ENCODE measurements at regions not wholly inside any gene's neighbourhood (a gene's known extent, or its start where the extent isn't known, plus 50 kb on each side); places are given as distances from the start of the nearest gene placed in this dataset.

DNA sequence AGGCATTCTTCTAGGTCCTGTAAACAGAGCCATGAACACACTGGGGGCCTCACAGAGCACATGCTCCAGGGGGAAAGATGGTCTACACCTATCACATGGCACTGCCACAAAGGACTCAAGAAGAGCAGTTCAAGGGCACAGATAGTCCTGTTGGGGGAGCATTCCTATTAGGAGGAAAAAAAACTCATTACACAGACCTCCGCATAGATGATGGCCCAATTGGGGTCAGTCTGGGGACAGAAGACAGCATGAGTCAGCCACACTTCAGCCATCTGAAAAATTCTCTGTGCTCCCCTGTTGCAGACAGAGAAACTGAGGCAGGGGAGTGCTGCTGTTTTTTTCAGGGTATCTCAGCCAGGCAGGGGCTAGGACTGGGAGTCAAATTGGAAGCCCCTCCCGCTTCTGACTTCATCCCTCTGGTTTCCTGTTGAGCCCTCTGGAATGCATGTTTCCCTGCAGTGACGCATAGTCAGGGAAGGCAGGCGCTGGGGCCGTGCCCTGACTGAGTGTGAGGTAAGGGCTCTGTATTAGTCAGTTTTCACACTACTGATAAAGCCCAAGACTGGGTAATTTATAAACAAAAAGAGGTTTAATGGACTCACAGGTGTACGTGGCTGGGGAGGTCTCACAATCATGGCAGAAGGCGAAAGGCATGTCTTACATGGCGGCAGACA lies 67.9 kb downstream of the RHOB start:
- TF ChIP-seq MYC (IDR thresholded peaks at IDR 0.05; ENCODE audit: low read depth, low read length): no peak
- no peak for TF ChIP-seq POLR2A (IDR thresholded peaks at IDR 0.05; ENCODE audit: extremely low read depth, insufficient read length)
- TF ChIP-seq, protein P1, sequence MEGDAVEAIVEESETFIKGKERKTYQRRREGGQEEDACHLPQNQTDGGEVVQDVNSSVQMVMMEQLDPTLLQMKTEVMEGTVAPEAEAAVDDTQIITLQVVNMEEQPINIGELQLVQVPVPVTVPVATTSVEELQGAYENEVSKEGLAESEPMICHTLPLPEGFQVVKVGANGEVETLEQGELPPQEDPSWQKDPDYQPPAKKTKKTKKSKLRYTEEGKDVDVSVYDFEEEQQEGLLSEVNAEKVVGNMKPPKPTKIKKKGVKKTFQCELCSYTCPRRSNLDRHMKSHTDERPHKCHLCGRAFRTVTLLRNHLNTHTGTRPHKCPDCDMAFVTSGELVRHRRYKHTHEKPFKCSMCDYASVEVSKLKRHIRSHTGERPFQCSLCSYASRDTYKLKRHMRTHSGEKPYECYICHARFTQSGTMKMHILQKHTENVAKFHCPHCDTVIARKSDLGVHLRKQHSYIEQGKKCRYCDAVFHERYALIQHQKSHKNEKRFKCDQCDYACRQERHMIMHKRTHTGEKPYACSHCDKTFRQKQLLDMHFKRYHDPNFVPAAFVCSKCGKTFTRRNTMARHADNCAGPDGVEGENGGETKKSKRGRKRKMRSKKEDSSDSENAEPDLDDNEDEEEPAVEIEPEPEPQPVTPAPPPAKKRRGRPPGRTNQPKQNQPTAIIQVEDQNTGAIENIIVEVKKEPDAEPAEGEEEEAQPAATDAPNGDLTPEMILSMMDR (IDR thresholded peaks at IDR 0.05; ENCODE audit: low read depth, low read length): no peak
- TF ChIP-seq, protein P2, sequence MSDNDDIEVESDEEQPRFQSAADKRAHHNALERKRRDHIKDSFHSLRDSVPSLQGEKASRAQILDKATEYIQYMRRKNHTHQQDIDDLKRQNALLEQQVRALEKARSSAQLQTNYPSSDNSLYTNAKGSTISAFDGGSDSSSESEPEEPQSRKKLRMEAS (IDR thresholded peaks at IDR 0.05; ENCODE audit: low read depth, low read length): no peak
- no peak overlapping the region for H3K4me3 ChIP-seq (ENCODE audit: low read depth, low read length)
- DNase-seq (ENCODE audit: low read depth): no peak

DNA sequence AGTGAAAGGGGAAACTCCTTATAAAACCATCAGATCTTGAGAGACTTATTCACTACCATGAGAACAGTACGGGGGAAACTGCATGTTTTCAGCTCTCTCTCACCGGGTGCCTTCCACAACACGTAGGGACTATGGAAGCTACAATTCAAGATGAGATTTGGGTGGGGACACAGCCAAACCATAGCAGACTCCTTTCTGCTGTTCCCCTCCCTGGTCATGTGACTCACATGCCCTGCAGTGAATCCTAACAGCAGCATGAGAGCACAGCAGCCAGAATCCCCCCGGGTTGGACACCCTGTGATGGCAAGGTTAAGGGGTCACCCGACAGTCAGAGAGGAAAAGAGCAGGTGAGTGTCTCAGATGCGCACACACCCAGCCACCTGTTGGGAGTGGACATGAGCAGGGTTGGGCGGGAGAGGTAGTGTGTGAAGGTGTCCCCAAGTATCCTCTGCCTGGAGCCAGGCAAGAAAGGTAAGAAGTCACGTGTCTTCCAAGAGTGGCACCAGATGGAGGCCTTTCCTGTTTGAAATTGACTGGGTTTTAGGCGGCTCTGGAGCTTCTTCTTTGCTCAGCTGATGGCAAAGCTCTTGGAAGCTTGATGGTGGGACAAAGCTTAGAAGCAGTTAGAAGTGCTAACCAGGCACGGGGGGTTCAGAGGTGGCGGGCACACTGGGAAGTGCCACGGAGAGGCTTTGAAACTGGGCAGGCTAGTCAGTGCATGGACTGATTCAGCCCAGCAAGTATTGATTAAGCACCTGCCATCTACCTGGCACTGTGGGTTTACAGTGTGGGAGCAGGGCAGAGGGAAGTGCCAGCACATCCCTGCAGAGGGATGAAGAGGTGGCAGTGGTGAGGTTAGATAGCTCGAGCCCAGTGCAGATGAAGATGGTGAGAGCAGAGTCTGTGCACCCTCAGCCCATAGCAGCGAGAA lies 68.7 kb downstream of the RHOB start:
- TF ChIP-seq, protein P2 (IDR thresholded peaks at IDR 0.05; ENCODE audit: low read depth, low read length): no peak
- TF ChIP-seq POLR2A (IDR thresholded peaks at IDR 0.05; ENCODE audit: extremely low read depth, insufficient read length): no peak
- TF ChIP-seq, protein P1 (IDR thresholded peaks at IDR 0.05; ENCODE audit: low read depth, low read length): no peak
- no peak for TF ChIP-seq MYC (IDR thresholded peaks at IDR 0.05; ENCODE audit: low read depth, low read length)
- no peak for DNase-seq (ENCODE audit: low read depth)
- H3K4me3 ChIP-seq (ENCODE audit: low read depth, low read length): no peak overlapping the region

DNA sequence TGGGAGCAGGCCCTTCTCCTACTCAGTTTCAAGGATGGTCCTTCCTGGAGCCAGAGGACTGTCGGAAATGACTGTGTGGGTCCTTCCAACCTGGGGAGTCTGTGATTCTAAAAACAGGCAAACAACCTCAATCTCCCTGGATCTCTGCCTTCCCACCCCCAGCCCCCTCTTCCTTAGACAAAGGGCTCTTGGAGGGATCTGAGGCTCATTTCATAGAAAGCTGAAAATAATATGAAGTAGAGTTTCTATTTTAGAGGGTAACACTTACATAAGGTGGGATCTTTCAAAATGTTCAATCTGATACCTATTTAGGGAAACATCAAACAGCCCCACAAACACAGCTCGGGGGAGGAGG lies 69.4 kb downstream of the RHOB start:
- no peak overlapping the region for H3K4me3 ChIP-seq (ENCODE audit: low read depth, low read length)
- TF ChIP-seq, protein P2 (IDR thresholded peaks at IDR 0.05; ENCODE audit: low read depth, low read length): no peak
- TF ChIP-seq POLR2A (IDR thresholded peaks at IDR 0.05; ENCODE audit: extremely low read depth, insufficient read length) (no peak), MYC (IDR thresholded peaks at IDR 0.05; ENCODE audit: low read depth, low read length) (no peak)
- TF ChIP-seq, protein P1 (IDR thresholded peaks at IDR 0.05; ENCODE audit: low read depth, low read length): no peak
- no peak for DNase-seq (ENCODE audit: low read depth)

DNA sequence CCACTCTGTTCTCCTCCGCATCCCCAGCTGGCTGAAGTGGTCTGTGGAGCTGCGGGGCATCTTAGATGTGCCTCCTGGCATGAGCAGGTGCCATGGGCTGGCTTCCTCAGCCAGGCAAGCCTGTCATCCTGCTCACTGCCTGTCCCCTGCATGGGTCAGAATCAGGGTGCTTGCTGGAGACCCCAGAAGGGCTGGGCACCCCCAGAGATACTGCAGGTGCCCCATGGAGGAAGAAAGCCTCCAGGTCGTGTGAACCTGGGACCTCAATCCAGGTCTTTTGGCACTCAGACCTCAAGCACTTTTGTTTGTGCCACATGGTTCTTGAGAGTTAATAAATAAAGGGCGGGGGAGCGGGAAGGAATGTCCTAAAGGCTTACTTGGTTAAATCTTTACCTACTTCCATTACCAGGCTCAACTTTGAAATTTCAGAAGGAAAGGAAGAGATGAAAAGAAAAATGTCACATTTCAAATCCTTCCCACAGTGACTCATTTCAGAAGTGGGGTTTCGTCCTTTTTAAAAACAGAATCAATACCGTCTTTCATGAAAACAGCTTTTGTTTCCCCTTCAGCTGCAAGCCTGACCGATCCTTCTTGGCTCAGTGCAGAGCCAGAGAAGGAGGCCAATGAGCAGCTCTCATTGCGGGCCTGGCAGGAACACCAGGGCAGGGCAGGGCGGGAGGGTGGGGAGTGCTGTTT lies 69.9 kb downstream of the RHOB start:
- no peak overlapping the region for H3K4me3 ChIP-seq (ENCODE audit: low read depth, low read length)
- TF ChIP-seq POLR2A (IDR thresholded peaks at IDR 0.05; ENCODE audit: extremely low read depth, insufficient read length) (no peak), MYC (IDR thresholded peaks at IDR 0.05; ENCODE audit: low read depth, low read length) (no peak)
- TF ChIP-seq, protein P2 (IDR thresholded peaks at IDR 0.05; ENCODE audit: low read depth, low read length): no peak
- TF ChIP-seq, protein P1 (IDR thresholded peaks at IDR 0.05; ENCODE audit: low read depth, low read length): no peak
- DNase-seq (ENCODE audit: low read depth): no peak

DNA sequence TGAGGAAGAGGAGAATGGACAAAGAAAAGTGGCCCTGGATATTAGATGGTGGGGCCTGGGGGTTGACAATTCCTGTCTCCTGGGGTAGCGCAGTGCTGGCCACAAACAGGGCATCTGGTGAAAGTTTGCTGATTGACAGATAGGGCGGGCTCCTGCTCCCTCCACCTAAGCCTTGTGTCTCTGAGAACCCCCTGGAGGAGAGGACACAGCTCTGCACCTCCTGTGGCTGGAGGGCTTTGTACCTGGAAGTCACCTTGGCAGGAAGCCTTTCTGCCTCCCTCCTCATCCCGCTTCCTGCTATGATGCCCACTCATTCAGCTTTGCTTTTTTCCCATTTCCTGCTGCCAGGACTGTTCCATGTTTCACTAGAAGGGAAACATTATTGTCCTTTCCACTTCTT lies 72.4 kb downstream of the RHOB start:
- no peak overlapping the region for H3K4me3 ChIP-seq (ENCODE audit: low read depth, low read length)
- DNase-seq (ENCODE audit: low read depth): no peak
- TF ChIP-seq, protein P2 (IDR thresholded peaks at IDR 0.05; ENCODE audit: low read depth, low read length): no peak
- TF ChIP-seq MYC (IDR thresholded peaks at IDR 0.05; ENCODE audit: low read depth, low read length) (no peak), POLR2A (IDR thresholded peaks at IDR 0.05; ENCODE audit: extremely low read depth, insufficient read length) (no peak)
- TF ChIP-seq, protein P1 (IDR thresholded peaks at IDR 0.05; ENCODE audit: low read depth, low read length): no peak
